ENCODE measurements at regions not wholly inside any gene's neighbourhood (a gene's known extent, or its start where the extent isn't known, plus 50 kb on each side); places are given as distances from the start of the nearest gene placed in this dataset.

- H4K20me1 ChIP-seq (replicated peaks; ENCODE audit: control insufficient read depth, extremely low read depth, insufficient read depth, low read length): no peaks in the 10 kb centered on the region
- FAIRE-seq (no peak), DNase-seq (ENCODE audit: low read depth, low spot score) (no peak)
- H3K79me2 ChIP-seq (ENCODE audit: control insufficient read depth, insufficient read depth, low read length): no peaks in the 10 kb centered on the region
- H3K9ac ChIP-seq (replicated peaks; ENCODE audit: extremely low read depth, insufficient read depth, low read length): no peak overlapping the region
- no peaks in the 10 kb centered on the region for H3K36me3 ChIP-seq (ENCODE audit: control insufficient read depth in 2 of 2, extremely low read depth in 1 of 2, insufficient read depth in 2 of 2, low read length in 2 of 2)
- H3K27ac ChIP-seq (ENCODE audit: insufficient read depth, low read depth, low read length): no peak overlapping the region
- ChIA-PET POLR2A (no interaction called here), CTCF (no interaction called here)
- H3K27me3 ChIP-seq (ENCODE audit: control insufficient read depth in 2 of 2, insufficient read depth in 2 of 2, low read length in 2 of 2): no peaks in the 10 kb centered on the region
- no peak overlapping the region for H2AFZ ChIP-seq (ENCODE audit: low read depth, low read length)
- no peaks in the 10 kb centered on the region for H3K9me1 ChIP-seq (replicated peaks; ENCODE audit: control insufficient read depth, extremely low read depth, insufficient read depth, low read length)
- no peaks in the 10 kb centered on the region for H3K4me1 ChIP-seq (ENCODE audit: control insufficient read depth, extremely low read depth, insufficient read depth, low read length)
- no peak overlapping the region for H3K4me3 ChIP-seq (replicated peaks in 1 of 3; ENCODE audit: insufficient read depth in 1 of 3, low read depth in 1 of 3, low read length in 3 of 3)
- intact Hi-C loops (cut with micrococcal nuclease) (no loop called here), dilution Hi-C loops (cut with MboI; ENCODE audit: extremely low pct_ligation_motif_present, low sequenced_read_pairs) (no loop called here)
- BruUV-seq (replicated peaks): no TSS peak
- H3K9me3 ChIP-seq (replicated peaks; ENCODE audit: control insufficient read depth, insufficient read depth, low read length): no peaks in the 10 kb centered on the region
- H3K4me2 ChIP-seq (ENCODE audit: insufficient read depth, low read length): no peak overlapping the region
- TF ChIP-seq EZH2 (IDR thresholded peaks at IDR 0.05; ENCODE audit: borderline replicate concordance, low read depth, low read length, severe bottlenecking) (no peak), MYC (IDR thresholded peaks at IDR 0.05; ENCODE audit: low read depth, low read length) (no peak), JUN (IDR thresholded peaks at IDR 0.05; ENCODE audit: borderline replicate concordance, insufficient read depth, insufficient read length, low read depth) (no peak), POLR2A (IDR thresholded peaks at IDR 0.05; ENCODE audit: low read depth, low read length) (no peak)
- TF ChIP-seq, protein P1, sequence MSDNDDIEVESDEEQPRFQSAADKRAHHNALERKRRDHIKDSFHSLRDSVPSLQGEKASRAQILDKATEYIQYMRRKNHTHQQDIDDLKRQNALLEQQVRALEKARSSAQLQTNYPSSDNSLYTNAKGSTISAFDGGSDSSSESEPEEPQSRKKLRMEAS (IDR thresholded peaks at IDR 0.05; ENCODE audit: insufficient read depth, insufficient read length): peak; percentile 26
Measured at GRCh38 chr20:39135885-39136544, 173.9 kb downstream of the DHX35 start.

DNA sequence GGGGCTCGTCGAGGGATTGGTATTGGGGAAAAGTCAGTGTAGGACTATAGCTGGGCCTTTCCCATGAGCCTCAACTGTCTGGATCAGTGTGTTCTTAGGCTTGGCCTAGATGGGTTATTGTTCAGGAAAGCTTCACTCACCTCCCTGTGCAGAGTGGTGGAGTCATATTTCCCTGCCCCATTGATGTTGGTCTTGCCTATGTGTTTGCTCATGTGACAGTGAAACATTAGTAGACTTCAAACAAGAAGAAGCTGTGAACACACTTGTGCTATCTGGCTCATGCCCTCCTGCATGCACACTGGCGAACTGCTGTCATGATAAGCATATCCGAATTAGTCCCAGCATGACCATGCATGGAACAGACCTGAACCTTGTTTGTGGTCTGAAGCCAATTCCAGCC, 171.1 kb downstream of the DHX35 start:
- Histone ChIP-seq H3K9me3 (replicated peaks; ENCODE audit: control insufficient read depth, insufficient read depth, low read length) (no peaks in the 10 kb centered on the region), H3K4me1 (ENCODE audit: control insufficient read depth, extremely low read depth, insufficient read depth, low read length) (no peaks in the 10 kb centered on the region), H3K79me2 (ENCODE audit: control insufficient read depth, insufficient read depth, low read length) (no peaks in the 10 kb centered on the region), H3K27me3 (ENCODE audit: control insufficient read depth in 2 of 2, insufficient read depth in 2 of 2, low read length in 2 of 2) (no peaks in the 10 kb centered on the region), H3K36me3 (ENCODE audit: control insufficient read depth in 2 of 2, extremely low read depth in 1 of 2, insufficient read depth in 2 of 2, low read length in 2 of 2) (no peaks in the 10 kb centered on the region), H3K4me3 (replicated peaks in 1 of 3; ENCODE audit: insufficient read depth in 1 of 3, low read depth in 1 of 3, low read length in 3 of 3) (no peak overlapping the region), H3K4me2 (ENCODE audit: insufficient read depth, low read length) (no peak overlapping the region), H3K9ac (replicated peaks; ENCODE audit: extremely low read depth, insufficient read depth, low read length) (no peak overlapping the region), H3K9me1 (replicated peaks; ENCODE audit: control insufficient read depth, extremely low read depth, insufficient read depth, low read length) (no peaks in the 10 kb centered on the region), H3K27ac (ENCODE audit: insufficient read depth, low read depth, low read length) (no peak overlapping the region), H4K20me1 (replicated peaks; ENCODE audit: control insufficient read depth, extremely low read depth, insufficient read depth, low read length) (no peaks in the 10 kb centered on the region), H2AFZ (ENCODE audit: low read depth, low read length) (no peak overlapping the region)
- ChIA-PET POLR2A (no interaction called here), CTCF (no interaction called here)
- FAIRE-seq (no peak), DNase-seq (ENCODE audit: low read depth, low spot score) (no peak)
- intact Hi-C loops (cut with micrococcal nuclease): no loop called here
- dilution Hi-C loops (cut with MboI; ENCODE audit: extremely low pct_ligation_motif_present, low sequenced_read_pairs): no loop called here
- BruUV-seq (replicated peaks): no TSS peak
- no peak for TF ChIP-seq JUN (IDR thresholded peaks at IDR 0.05; ENCODE audit: borderline replicate concordance, insufficient read depth, insufficient read length, low read depth)
- no peak for TF ChIP-seq POLR2A (IDR thresholded peaks at IDR 0.05; ENCODE audit: low read depth, low read length)
- no peak for TF ChIP-seq MYC (IDR thresholded peaks at IDR 0.05; ENCODE audit: low read depth, low read length)
- no peak for TF ChIP-seq POLR2AphosphoS5 (IDR thresholded peaks at IDR 0.05; ENCODE audit: insufficient read depth, low read depth, low read length)
- no peak for TF ChIP-seq EZH2 (IDR thresholded peaks at IDR 0.05; ENCODE audit: borderline replicate concordance, low read depth, low read length, severe bottlenecking)
- TF ChIP-seq CTCF (IDR thresholded peaks at IDR 0.05; ENCODE audit: extremely low read depth in 1 of 2, insufficient read depth in 1 of 2, low read depth in 1 of 2, low read length in 2 of 2): no peak
- TF ChIP-seq GATA2 (IDR thresholded peaks at IDR 0.05; ENCODE audit: insufficient read depth, insufficient read length, low read depth, low read length): no peak
- no peak for TF ChIP-seq FOS (IDR thresholded peaks at IDR 0.05; ENCODE audit: borderline replicate concordance, insufficient read depth, low read length)
- TF ChIP-seq, protein P1 (IDR thresholded peaks at IDR 0.05; ENCODE audit: insufficient read depth, insufficient read length): no peak
